Vagina (tissue), 2 donors: ENCODE measurements at regions not wholly inside any gene's neighbourhood (a gene's known extent, or its start where the extent isn't known, plus 50 kb on each side); places are given as distances from the start of the nearest gene placed in this dataset.

Experiments used
- CTCF ChIP-seq, 3 experiments: fragments of 450-650 bp in 2 of 3; fragments of 200-600 bp in 1 of 3; sonication (generic) in 1 of 3; IDR thresholded peaks; one replicate each; pipeline ENCODE4 v1.5.1; 2017 to 2019; ENCODE audit warnings: antibody characterized with exemption in 3 of 3, mild to moderate bottlenecking in 2 of 3, moderate library complexity in 2 of 3
- POLR2A ChIP-seq, 2 donors: fragments of 450-650 bp; IDR thresholded peaks; one replicate each; pipeline ENCODE4 v1.6.1; 2017; ENCODE audit warnings: antibody characterized with exemption in 2 of 2, mild to moderate bottlenecking in 2 of 2, moderate library complexity in 2 of 2
- POLR2AphosphoS5 ChIP-seq, 2 donors: sonication (generic); formaldehyde crosslinking; IDR thresholded peaks; one replicate each; pipeline ENCODE4 v1.9.0; 2017; ENCODE audit warnings: antibody characterized with exemption in 2 of 2, mild to moderate bottlenecking in 2 of 2, low read depth in 1 of 2; ENCODE audit not compliant: insufficient read depth in 1 of 2

- TF ChIP-seq POLR2A (IDR thresholded peaks at IDR 0.05) (no peak), CTCF (IDR thresholded peaks at IDR 0.05) (no peak), POLR2AphosphoS5 (IDR thresholded peaks at IDR 0.05; ENCODE audit: insufficient read depth in 1 of 2, low read depth in 1 of 2) (no peak)
These were observed 721.0 kb upstream of the PKDCC start for GRCh38 chr2:41326851-41327250.
